Stomach (tissue), 8 donors: ENCODE measurements at regions not wholly inside any gene's neighbourhood (a gene's known extent, or its start where the extent isn't known, plus 50 kb on each side); places are given as distances from the start of the nearest gene placed in this dataset.
A peak's percentile ranks its signal among the peaks of the same experiment; 100 is the strongest.

Experiments
- DNase-seq, 2 donors: peaks; one replicate each; pipeline versions ENCODE4 v3.0.0 to v3.0.0-alpha.2; 2013 to 2019
- H3K27ac ChIP-seq, 5 donors: fragments of 200-600 bp in 4 of 5; sonication (generic) in 4 of 5; one replicate each; pipeline ENCODE4 v1.5.1; 2013 to 2019; ENCODE audit warnings: mild to moderate bottlenecking in 1 of 5, moderate library complexity in 1 of 5
- H3K27me3 ChIP-seq, 3 donors: fragments of 200-600 bp; sonication (generic); one replicate each; pipeline ENCODE4 v1.5.1; 2017 to 2019; ENCODE audit warnings: mixed run types in 1 of 3
- H3K36me3 ChIP-seq, 4 donors: fragments of 200-600 bp; sonication (generic); 1 replicate in 3 of 4; 2 replicates in 1 of 4; pipeline ENCODE4 v1.5.1; 2016 to 2019
- H3K4me1 ChIP-seq, 4 donors: fragments of 200-600 bp; sonication (generic); one replicate each; pipeline ENCODE4 v1.5.1; 2016 to 2019
- H3K4me3 ChIP-seq, 4 donors: fragments of 200-600 bp; sonication (generic) in 3 of 4; one replicate each; pipeline ENCODE4 v1.5.1; 2016 to 2019; ENCODE audit warnings: mild to moderate bottlenecking in 1 of 4
- H3K9me3 ChIP-seq, 4 donors: fragments of 200-600 bp; sonication (generic); one replicate each; pipeline ENCODE4 v1.5.1; 2016 to 2019
- CTCF ChIP-seq, 7 experiments: fragments of 450-650 bp in 4 of 7; fragments of 200-600 bp in 3 of 7; sonication (generic) in 3 of 7; IDR thresholded peaks; one replicate each; pipeline ENCODE4 v1.5.1; 2016 to 2019; ENCODE audit warnings: antibody characterized with exemption in 7 of 7, control low read depth in 2 of 7, mild to moderate bottlenecking in 1 of 7
- EP300 ChIP-seq: sonication (generic); formaldehyde crosslinking; IDR thresholded peaks from one replicate; pipeline ENCODE4 v1.6.1; 2017; ENCODE audit warnings: antibody characterized with exemption
- POLR2A ChIP-seq, 4 donors: fragments of 450-650 bp; IDR thresholded peaks; one replicate each; pipeline ENCODE4 v1.6.1; 2016; ENCODE audit warnings: antibody characterized with exemption in 4 of 4, control low read depth in 2 of 4, mild to moderate bottlenecking in 1 of 4, moderate library complexity in 1 of 4
- POLR2AphosphoS5 ChIP-seq, 3 donors: sonication (generic); formaldehyde crosslinking; IDR thresholded peaks; one replicate each; pipeline ENCODE4 v1.6.1; 2016; ENCODE audit warnings: antibody characterized with exemption in 3 of 3
- WGBS, 5 donors: extraction: QIAGEN DNeasy Blood & Tissue Kit in 3 of 5; methylation state at CpG; one replicate each; pipeline versions ENCODE4 v1.1.5 to v1.1.7; 2013 to 2018; 5-methylcytosine and 5-hydroxymethylcytosine counted together
- intact Hi-C: fragments of 100-400 bp; cut with DNase I; formaldehyde crosslinking; loops from one replicate; pipeline ENCODE4 v1.15.1; 2023; ENCODE audit warnings: low total_unique reads
- donor health status: healthy with polysubstance abuse.
- donor health status: Bipolar disorder and iron deficiency.
- donor health status: healthy.

DNA sequence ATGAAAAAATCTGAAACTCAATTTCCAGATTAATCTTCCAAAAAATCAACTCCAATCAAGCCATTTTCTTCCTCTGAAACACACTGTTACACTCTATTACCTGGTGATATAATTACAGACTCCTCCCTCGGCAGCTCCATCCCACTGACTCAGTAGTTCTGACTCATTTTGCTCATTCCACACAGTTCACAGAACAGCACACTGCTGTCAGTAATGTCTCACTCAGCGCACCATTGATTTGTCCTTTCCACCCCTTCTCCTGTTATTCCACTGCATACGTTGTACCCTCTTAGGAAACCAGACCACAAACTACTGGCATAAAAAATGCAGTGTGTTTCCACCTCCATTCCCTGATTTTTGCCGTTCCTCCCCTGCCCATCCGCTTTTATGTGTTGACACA is 212.7 kb downstream of the SLIT2 start:
- TF ChIP-seq EP300 (no peak), POLR2AphosphoS5 (IDR thresholded peaks at IDR 0.05) (no peak), POLR2A (IDR thresholded peaks at IDR 0.05) (no peak), CTCF (IDR thresholded peaks at IDR 0.05) (no peak)
- no peaks in the 10 kb centered on the region for H3K4me1 ChIP-seq
- H3K9me3 ChIP-seq = no peaks in the 10 kb centered on the region
- 80 to 92% (median 87%) methylated on average over 5 of the region's 5 CpGs for WGBS, 5 donors
- H3K4me3 ChIP-seq = no peak overlapping the region
- H3K36me3 ChIP-seq = no peaks in the 10 kb centered on the region
- no peak for DNase-seq
- intact Hi-C loops = no loop called here
- no peaks in the 10 kb centered on the region for H3K27me3 ChIP-seq
- H3K27ac ChIP-seq = no peak overlapping the region

GRCh38 chr4:20474119-20474518 is 222.4 kb downstream of the SLIT2 start:
- DNase-seq = peak in 1 of 2 donors; percentile 53
- intact Hi-C loops = no loop called here
- no peak overlapping the region for H3K4me3 ChIP-seq
- TF ChIP-seq POLR2A (IDR thresholded peaks at IDR 0.05) (no peak), CTCF (IDR thresholded peaks at IDR 0.05) (no peak)
- H3K27me3 ChIP-seq = no peaks in the 10 kb centered on the region
- H3K9me3 ChIP-seq = no peaks in the 10 kb centered on the region
- no peak overlapping the region for H3K27ac ChIP-seq
- H3K4me1 ChIP-seq = no peaks in the 10 kb centered on the region
- H3K36me3 ChIP-seq = no peaks in the 10 kb centered on the region

DNA sequence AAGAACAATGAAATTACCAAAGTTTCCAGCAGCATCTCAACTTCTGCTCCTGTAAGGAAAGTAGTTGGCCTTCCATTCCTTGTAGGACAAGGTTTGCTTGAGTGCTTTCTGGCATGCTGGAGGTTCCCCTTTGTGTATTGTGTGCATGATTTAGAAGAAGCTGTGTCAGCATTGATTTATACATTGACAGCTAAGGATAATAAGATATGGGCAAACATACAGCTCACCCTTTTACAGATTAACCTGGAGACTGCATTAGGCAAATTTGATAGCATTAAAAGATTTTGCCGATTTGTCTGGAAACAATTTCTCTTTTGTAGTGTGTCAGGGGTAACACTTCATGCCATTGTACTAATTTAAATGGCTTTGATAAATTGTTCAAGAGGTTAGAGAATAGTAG is 221.8 kb upstream of the PACRGL start:
- DNase-seq = no peak
- H3K27me3 ChIP-seq = no peaks in the 10 kb centered on the region
- intact Hi-C loops = no loop called here
- no peak for TF ChIP-seq POLR2A (IDR thresholded peaks at IDR 0.05)
- TF ChIP-seq EP300 = no peak
- TF ChIP-seq POLR2AphosphoS5 (IDR thresholded peaks at IDR 0.05) = no peak
- no peak for TF ChIP-seq CTCF (IDR thresholded peaks at IDR 0.05)
- H3K27ac ChIP-seq = no peak overlapping the region
- no peaks in the 10 kb centered on the region for H3K9me3 ChIP-seq
- H3K4me3 ChIP-seq = no peak overlapping the region
- H3K36me3 ChIP-seq = no peaks in the 10 kb centered on the region
- no peaks in the 10 kb centered on the region for H3K4me1 ChIP-seq
- WGBS, 5 donors = 74 to 83% (median 80%) methylated on average over 1 of the region's 1 CpG

- intact Hi-C loops = no loop called here
- 69 to 83% (median 81%) methylated on average over 7 of the region's 7 CpGs for WGBS, 5 donors
These were observed 219.9 kb upstream of the PACRGL start for GRCh38 chr4:20480165-20480947.

More at GRCh38 chr4:20480165-20480947, 219.9 kb upstream of the PACRGL start:
- Histone ChIP-seq H3K4me3 (no peak overlapping the region), H3K27ac (no peak overlapping the region), H3K9me3 (no peaks in the 10 kb centered on the region), H3K4me1 (no peaks in the 10 kb centered on the region), H3K36me3 (no peaks in the 10 kb centered on the region), H3K27me3 (no peaks in the 10 kb centered on the region)
- no peak for TF ChIP-seq CTCF (IDR thresholded peaks at IDR 0.05)
- no peak for TF ChIP-seq POLR2A (IDR thresholded peaks at IDR 0.05)
- no peak for TF ChIP-seq EP300
- TF ChIP-seq POLR2AphosphoS5 (IDR thresholded peaks at IDR 0.05) = no peak
- no peak for DNase-seq
